Loucy (cell line): ENCODE measurements at regions not wholly inside any gene's neighbourhood (a gene's known extent, or its start where the extent isn't known, plus 50 kb on each side); places are given as distances from the start of the nearest gene placed in this dataset.

Experiments used
- H2AFZ ChIP-seq: fragments of 200-600 bp; sonication (generic); 2 replicates; pipeline ENCODE4 v1.6.0; 2016; ENCODE audit warnings: antibody characterized with exemption, mild to moderate bottlenecking, low read length, moderate library complexity
- H3F3A ChIP-seq: fragments of 200-600 bp; 2 replicates; pipeline ENCODE4 v1.6.0; 2016; ENCODE audit warnings: antibody characterized with exemption, low read depth, mild to moderate bottlenecking
- H3K27me3 ChIP-seq: fragments of 200-600 bp; sonication (generic); 2 replicates; pipeline ENCODE4 v1.6.1; 2014; ENCODE audit warnings: low read length, mild to moderate bottlenecking; ENCODE audit not compliant: insufficient read depth, poor library complexity, severe bottlenecking
- H3K36me3 ChIP-seq: fragments of 200-600 bp; sonication (generic); 2 replicates; pipeline ENCODE4 v1.6.1; 2016; ENCODE audit warnings: low read length; ENCODE audit not compliant: insufficient read depth
- H3K4me1 ChIP-seq: fragments of 200-600 bp; sonication (generic); 2 replicates; pipeline ENCODE4 v1.5.1; 2014; ENCODE audit warnings: low read length, mild to moderate bottlenecking; ENCODE audit not compliant: insufficient read depth, poor library complexity, severe bottlenecking
- H3K4me2 ChIP-seq: fragments of 200-600 bp; sonication (generic); 2 replicates; pipeline ENCODE4 v1.6.0; 2014; ENCODE audit warnings: antibody characterized with exemption, low read length, low read depth, mild to moderate bottlenecking; ENCODE audit not compliant: poor library complexity, severe bottlenecking
- H3K4me3 ChIP-seq: fragments of 200-600 bp; sonication (generic); 2 replicates; pipeline ENCODE4 v1.5.1; 2014; ENCODE audit warnings: low read length, mild to moderate bottlenecking, mixed read lengths; ENCODE audit not compliant: poor library complexity, severe bottlenecking
- H3K79me2 ChIP-seq: fragments of 200-600 bp; sonication (generic); 2 replicates; pipeline ENCODE4 v1.6.1; 2014; ENCODE audit warnings: low read length; ENCODE audit not compliant: insufficient read depth
- H3K9ac ChIP-seq: fragments of 200-600 bp; sonication (generic); 2 replicates; pipeline ENCODE4 v1.6.0; 2014; ENCODE audit warnings: mild to moderate bottlenecking, low read depth, low read length, moderate library complexity; ENCODE audit not compliant: poor library complexity, severe bottlenecking
- H3K9me2 ChIP-seq: fragments of 200-600 bp; sonication (generic); replicated peaks from 2 replicates; pipeline ENCODE4 v1.6.1; 2016; ENCODE audit warnings: low read depth, low read length, mixed read lengths
- H3K9me3 ChIP-seq: fragments of 200-600 bp; sonication (generic); 2 replicates; pipeline ENCODE4 v1.6.1; 2014; ENCODE audit warnings: mild to moderate bottlenecking, antibody characterized with exemption, low read length, low read depth; ENCODE audit not compliant: insufficient read depth
- H4K20me1 ChIP-seq: fragments of 200-600 bp; sonication (generic); 2 replicates; pipeline ENCODE4 v1.6.0; 2014; ENCODE audit warnings: antibody characterized with exemption, low read length, mild to moderate bottlenecking; ENCODE audit not compliant: insufficient read depth, poor library complexity, severe bottlenecking
- EZH2phosphoT487 ChIP-seq: fragments of 200-600 bp; IDR thresholded peaks from 2 replicates; pipeline ENCODE4 v1.6.1; 2018; ENCODE audit warnings: antibody characterized with exemption, mild to moderate bottlenecking, moderate library complexity, borderline replicate concordance
- TF ChIP-seq, protein P1 (sequence below): fragments of 200-600 bp; sonication (generic); conservative IDR thresholded peaks from 2 replicates; pipeline ENCODE4 v1.5.1; 2014; ENCODE audit warnings: mild to moderate bottlenecking, antibody characterized with exemption, low read length

DNA sequence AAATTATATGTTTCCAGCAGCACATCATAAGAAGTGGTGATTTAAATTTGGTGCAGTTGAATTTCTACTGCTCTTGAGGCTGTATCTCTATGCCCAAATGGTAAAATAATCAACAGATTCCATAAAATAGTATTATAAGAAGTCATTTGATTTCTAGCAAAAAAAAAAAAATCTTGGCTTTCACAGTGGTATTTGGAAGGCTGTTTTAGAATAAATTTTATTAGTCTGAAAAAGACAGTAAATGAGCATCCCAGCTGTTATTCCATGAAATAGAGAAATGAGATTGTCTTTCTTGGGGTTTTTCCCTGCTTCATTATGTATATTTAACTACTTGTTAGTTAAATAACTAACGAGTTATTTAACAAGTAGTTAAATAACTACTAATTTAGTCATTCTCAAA lies 156.0 kb upstream of the ABI3BP start:
- TF ChIP-seq, protein P1, sequence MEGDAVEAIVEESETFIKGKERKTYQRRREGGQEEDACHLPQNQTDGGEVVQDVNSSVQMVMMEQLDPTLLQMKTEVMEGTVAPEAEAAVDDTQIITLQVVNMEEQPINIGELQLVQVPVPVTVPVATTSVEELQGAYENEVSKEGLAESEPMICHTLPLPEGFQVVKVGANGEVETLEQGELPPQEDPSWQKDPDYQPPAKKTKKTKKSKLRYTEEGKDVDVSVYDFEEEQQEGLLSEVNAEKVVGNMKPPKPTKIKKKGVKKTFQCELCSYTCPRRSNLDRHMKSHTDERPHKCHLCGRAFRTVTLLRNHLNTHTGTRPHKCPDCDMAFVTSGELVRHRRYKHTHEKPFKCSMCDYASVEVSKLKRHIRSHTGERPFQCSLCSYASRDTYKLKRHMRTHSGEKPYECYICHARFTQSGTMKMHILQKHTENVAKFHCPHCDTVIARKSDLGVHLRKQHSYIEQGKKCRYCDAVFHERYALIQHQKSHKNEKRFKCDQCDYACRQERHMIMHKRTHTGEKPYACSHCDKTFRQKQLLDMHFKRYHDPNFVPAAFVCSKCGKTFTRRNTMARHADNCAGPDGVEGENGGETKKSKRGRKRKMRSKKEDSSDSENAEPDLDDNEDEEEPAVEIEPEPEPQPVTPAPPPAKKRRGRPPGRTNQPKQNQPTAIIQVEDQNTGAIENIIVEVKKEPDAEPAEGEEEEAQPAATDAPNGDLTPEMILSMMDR = no peak
- no peak for TF ChIP-seq EZH2phosphoT487
- Histone ChIP-seq H3F3A (no peaks in the 10 kb centered on the region), H3K9me3 (no peaks in the 10 kb centered on the region), H3K9me2 (no peaks in the 10 kb centered on the region), H3K4me2 (no peak overlapping the region), H3K27me3 (no peaks in the 10 kb centered on the region), H2AFZ (no peak overlapping the region), H3K4me1 (no peaks in the 10 kb centered on the region), H3K36me3 (no peaks in the 10 kb centered on the region), H3K9ac (no peak overlapping the region), H3K79me2 (no peaks in the 10 kb centered on the region), H4K20me1 (no peaks in the 10 kb centered on the region), H3K4me3 (no peak overlapping the region)

DNA sequence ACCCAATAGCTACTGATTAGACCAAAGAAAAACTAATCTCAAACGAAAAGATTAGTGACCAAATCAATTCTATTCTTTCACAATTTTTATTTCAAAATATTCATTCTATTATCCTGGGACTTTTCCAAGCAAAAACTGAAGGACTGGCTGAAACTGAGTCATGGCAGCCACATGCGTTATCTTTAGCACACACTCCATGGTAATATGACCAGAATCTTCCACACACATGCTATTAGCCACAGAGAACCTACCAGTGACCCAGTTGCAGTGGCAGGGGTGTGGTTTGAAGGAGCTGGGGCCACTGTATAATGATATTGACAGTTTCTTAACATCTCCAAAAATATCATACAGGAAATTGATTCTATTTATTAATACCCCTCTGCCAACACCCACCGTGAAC lies 154.8 kb upstream of the ABI3BP start:
- H3K27me3 ChIP-seq = no peaks in the 10 kb centered on the region
- H3K9me3 ChIP-seq = no peaks in the 10 kb centered on the region
- TF ChIP-seq EZH2phosphoT487 = no peak
- TF ChIP-seq, protein P1 = no peak
- H4K20me1 ChIP-seq = no peaks in the 10 kb centered on the region
- no peak overlapping the region for H3K9ac ChIP-seq
- no peaks in the 10 kb centered on the region for H3K4me1 ChIP-seq
- H3K4me3 ChIP-seq = no peak overlapping the region
- no peaks in the 10 kb centered on the region for H3K36me3 ChIP-seq
- H3F3A ChIP-seq = no peaks in the 10 kb centered on the region
- H3K9me2 ChIP-seq = no peaks in the 10 kb centered on the region
- H3K79me2 ChIP-seq = no peaks in the 10 kb centered on the region
- H2AFZ ChIP-seq = no peak overlapping the region
- no peak overlapping the region for H3K4me2 ChIP-seq

DNA sequence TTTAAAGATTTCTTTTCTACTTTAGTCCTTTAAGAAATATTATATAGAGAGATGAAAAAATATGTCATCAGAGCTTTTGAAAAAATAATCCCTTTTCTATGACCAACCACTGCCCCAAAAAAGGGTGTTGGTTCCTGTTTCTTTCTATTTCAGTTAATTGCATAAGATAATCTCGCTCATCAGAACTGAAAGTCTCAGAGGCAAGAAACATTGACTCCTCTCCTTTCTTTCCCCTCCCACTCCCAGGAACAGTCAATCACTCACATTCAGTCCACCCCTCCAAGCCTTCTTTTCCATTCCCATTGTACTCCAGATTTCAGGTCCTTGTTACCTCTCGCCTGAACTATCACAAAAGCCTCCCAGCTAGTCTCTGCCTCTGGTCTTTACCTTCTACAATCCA lies 153.7 kb upstream of the ABI3BP start:
- Histone ChIP-seq H3F3A (no peaks in the 10 kb centered on the region), H4K20me1 (no peaks in the 10 kb centered on the region), H3K9me2 (no peaks in the 10 kb centered on the region), H3K79me2 (no peaks in the 10 kb centered on the region), H3K9ac (no peak overlapping the region), H2AFZ (no peak overlapping the region), H3K27me3 (no peaks in the 10 kb centered on the region), H3K9me3 (no peaks in the 10 kb centered on the region), H3K4me1 (peaks cover 5% of the 10 kb centered on the region), H3K36me3 (no peaks in the 10 kb centered on the region), H3K4me3 (no peak overlapping the region), H3K4me2 (no peak overlapping the region)
- TF ChIP-seq, protein P1 = no peak
- TF ChIP-seq EZH2phosphoT487 = no peak
